Right atrium auricular region (tissue), 2 donors: ENCODE measurements at regions not wholly inside any gene's neighbourhood (a gene's known extent, or its start where the extent isn't known, plus 50 kb on each side); places are given as distances from the start of the nearest gene placed in this dataset.

Experiments
- DNase-seq: peaks from one replicate; pipeline ENCODE4 v3.0.0-alpha.2; 2019; ENCODE audit warnings: low spot score
- H3K27ac ChIP-seq, 2 donors: fragments of 200-600 bp; sonication (generic); 1 replicate in 1 of 2; 2 replicates in 1 of 2; pipeline ENCODE4 v1.5.1; 2016 to 2019
- H3K27me3 ChIP-seq, 2 donors: fragments of 200-600 bp; sonication (generic); one replicate each; pipeline versions ENCODE4 v1.5.1 to v1.6.0; 2017 to 2019
- H3K36me3 ChIP-seq: fragments of 200-600 bp; sonication (generic); one replicate; pipeline ENCODE4 v1.5.1; 2016
- H3K4me1 ChIP-seq, 2 donors: fragments of 200-600 bp; sonication (generic); one replicate each; pipeline versions ENCODE4 v1.5.1 to v1.6.0; 2017 to 2019
- H3K4me3 ChIP-seq, 2 donors: fragments of 200-600 bp; sonication (generic); 1 replicate in 1 of 2; 2 replicates in 1 of 2; pipeline ENCODE4 v1.5.1; 2017 to 2019; ENCODE audit warnings: mild to moderate bottlenecking in 1 of 2, moderate library complexity in 1 of 2
- H3K9me3 ChIP-seq, 2 donors: fragments of 200-600 bp; sonication (generic); one replicate each; pipeline ENCODE4 v1.5.1; 2019
- TF ChIP-seq, protein P1 (sequence below), 2 donors: fragments of 200-600 bp; sonication (generic); IDR thresholded peaks; one replicate each; pipeline ENCODE4 v1.5.1; 2019; ENCODE audit warnings: antibody characterized with exemption in 2 of 2

DNA sequence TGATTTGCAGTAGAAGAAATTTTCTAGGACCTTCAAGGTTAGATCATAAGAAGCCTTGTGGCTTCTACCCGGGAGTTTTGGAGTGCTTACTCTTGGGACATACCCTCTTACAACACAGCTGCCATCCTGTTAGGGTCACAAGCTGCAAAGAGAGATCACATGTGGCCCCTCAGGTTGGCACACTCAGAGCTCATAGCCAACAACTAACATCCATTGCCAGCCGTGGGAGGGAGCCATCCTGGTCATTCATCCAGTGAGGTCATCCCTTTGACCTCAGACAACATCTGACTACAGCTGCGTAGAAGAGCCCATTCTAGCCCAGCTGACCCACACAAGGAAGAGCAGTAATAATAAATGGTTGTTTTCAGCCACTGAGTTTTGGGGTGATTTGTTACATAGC is 76.9 kb upstream of the NABP1 start:
- no peaks in the 10 kb centered on the region for H3K27me3 ChIP-seq
- no peak overlapping the region for H3K4me3 ChIP-seq
- DNase-seq, result no peak
- no peaks in the 10 kb centered on the region for H3K36me3 ChIP-seq
- H3K9me3 ChIP-seq, result no peaks in the 10 kb centered on the region
- H3K4me1 ChIP-seq, result no peaks in the 10 kb centered on the region
- H3K27ac ChIP-seq, result no peak overlapping the region
- TF ChIP-seq, protein P1, sequence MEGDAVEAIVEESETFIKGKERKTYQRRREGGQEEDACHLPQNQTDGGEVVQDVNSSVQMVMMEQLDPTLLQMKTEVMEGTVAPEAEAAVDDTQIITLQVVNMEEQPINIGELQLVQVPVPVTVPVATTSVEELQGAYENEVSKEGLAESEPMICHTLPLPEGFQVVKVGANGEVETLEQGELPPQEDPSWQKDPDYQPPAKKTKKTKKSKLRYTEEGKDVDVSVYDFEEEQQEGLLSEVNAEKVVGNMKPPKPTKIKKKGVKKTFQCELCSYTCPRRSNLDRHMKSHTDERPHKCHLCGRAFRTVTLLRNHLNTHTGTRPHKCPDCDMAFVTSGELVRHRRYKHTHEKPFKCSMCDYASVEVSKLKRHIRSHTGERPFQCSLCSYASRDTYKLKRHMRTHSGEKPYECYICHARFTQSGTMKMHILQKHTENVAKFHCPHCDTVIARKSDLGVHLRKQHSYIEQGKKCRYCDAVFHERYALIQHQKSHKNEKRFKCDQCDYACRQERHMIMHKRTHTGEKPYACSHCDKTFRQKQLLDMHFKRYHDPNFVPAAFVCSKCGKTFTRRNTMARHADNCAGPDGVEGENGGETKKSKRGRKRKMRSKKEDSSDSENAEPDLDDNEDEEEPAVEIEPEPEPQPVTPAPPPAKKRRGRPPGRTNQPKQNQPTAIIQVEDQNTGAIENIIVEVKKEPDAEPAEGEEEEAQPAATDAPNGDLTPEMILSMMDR (IDR thresholded peaks at IDR 0.05), result no peak

DNA sequence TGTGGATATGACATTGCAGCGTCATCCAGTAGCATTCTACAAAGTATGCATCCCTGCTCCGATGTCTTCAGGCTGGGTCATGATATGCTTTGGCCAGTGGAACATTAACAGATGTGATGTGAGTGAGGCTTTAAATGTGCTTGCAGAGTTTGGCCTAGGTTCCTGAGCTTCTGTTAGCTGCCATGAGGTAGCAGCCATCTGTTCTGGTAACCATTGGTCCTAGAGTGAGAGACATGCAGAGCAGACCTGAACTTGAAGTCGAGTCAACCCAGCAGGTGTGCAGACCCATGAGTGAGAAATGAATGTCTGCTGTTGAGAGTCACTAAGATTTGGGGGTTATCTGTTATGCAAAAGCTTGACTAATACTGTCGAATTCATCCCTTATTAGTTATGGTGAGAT is 73.8 kb upstream of the NABP1 start:
- Histone ChIP-seq H3K27ac (no peak overlapping the region), H3K36me3 (no peaks in the 10 kb centered on the region), H3K9me3 (no peaks in the 10 kb centered on the region), H3K27me3 (no peaks in the 10 kb centered on the region), H3K4me3 (no peak overlapping the region), H3K4me1 (no peaks in the 10 kb centered on the region)
- TF ChIP-seq, protein P1 (IDR thresholded peaks at IDR 0.05), result no peak
- DNase-seq, result no peak

DNA sequence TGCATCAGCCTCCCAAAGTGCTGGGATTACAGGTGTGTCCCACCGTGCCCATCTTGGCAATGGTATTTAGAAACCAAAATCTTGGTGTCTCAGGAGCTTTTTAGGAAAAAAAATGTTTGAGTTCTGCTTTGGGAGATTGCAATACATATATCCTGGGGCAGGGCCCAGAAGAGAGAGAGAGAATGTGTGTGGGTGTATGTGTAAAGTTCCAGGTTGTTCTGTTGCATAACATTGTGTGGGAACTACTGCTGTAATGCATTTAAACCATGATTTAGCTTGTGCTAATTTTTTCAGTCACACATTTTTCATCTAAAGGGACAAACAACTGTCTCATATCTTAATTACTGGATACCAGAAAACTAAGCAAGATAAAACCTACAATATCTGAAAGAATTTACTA is 70.8 kb upstream of the NABP1 start:
- Histone ChIP-seq H3K36me3 (no peaks in the 10 kb centered on the region), H3K4me1 (no peaks in the 10 kb centered on the region), H3K27ac (no peak overlapping the region), H3K9me3 (no peaks in the 10 kb centered on the region), H3K4me3 (no peak overlapping the region), H3K27me3 (no peaks in the 10 kb centered on the region)
- no peak for DNase-seq
- TF ChIP-seq, protein P1 (IDR thresholded peaks at IDR 0.05), result no peak

DNA sequence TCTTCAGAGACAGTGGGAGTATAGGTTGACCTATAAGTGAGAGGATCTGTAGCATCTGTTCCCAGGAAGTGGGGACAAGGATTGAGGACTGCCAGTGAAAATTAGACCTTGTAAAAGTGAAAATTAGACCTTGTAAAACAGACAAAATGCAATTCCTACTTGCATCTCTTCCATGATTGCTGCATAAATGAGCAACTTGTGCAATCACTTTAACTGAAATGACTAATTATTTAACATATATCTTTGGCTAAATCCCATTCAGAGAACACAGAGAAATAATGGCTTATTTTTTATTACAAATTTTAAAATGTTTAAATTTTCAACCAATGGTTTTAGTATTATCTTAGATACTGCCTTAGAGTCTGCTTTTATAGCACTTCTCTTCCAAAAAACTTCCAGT is 67.2 kb upstream of the NABP1 start:
- TF ChIP-seq, protein P1 (IDR thresholded peaks at IDR 0.05), result no peak
- H3K9me3 ChIP-seq, result no peaks in the 10 kb centered on the region
- H3K4me1 ChIP-seq, result no peaks in the 10 kb centered on the region
- no peak for DNase-seq
- no peaks in the 10 kb centered on the region for H3K36me3 ChIP-seq
- H3K4me3 ChIP-seq, result no peak overlapping the region
- no peak overlapping the region for H3K27ac ChIP-seq
- H3K27me3 ChIP-seq, result no peaks in the 10 kb centered on the region

DNA sequence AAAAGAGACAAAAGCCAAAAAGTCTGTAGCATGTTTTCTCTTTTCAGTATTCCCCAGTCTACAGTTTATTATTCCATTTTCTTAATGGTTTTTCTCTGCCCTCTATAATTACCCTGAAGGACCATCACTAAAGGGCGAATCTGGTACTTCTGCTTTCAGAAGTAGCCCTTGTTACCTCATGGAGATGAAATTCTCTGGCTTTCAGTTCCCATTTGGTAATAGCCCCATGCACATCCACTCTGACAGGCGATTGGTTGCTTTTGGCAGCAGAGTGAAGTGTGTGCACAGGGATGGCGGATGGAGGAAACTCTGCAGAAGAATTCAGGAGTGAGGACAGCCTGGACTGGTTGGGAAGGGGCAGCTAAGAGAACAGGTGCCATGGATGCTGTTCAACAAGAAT is 66.3 kb upstream of the NABP1 start:
- H3K27ac ChIP-seq, result no peak overlapping the region
- no peaks in the 10 kb centered on the region for H3K9me3 ChIP-seq
- H3K36me3 ChIP-seq, result no peaks in the 10 kb centered on the region
- TF ChIP-seq, protein P1 (IDR thresholded peaks at IDR 0.05), result no peak
- no peak overlapping the region for H3K4me3 ChIP-seq
- H3K4me1 ChIP-seq, result no peaks in the 10 kb centered on the region
- no peak for DNase-seq
- H3K27me3 ChIP-seq, result no peaks in the 10 kb centered on the region

DNA sequence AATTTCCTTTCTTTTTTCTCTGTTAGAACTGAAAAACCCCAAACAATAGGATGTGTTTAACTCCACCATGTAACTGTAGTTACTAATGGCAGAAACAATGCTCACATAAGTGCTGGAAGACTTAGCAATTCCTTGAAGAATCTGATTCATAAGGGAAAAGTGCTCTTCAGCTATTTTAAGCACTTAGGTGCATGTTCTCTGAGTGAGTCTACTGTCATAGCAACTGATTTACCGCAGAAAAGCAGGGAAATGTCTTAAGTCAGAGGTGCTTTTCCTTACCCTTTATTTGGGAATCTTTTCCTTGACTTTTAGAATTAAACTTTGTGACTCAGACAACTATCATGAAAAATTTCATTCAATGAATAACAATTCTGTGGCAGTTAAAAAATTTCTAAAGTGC is 65.4 kb upstream of the NABP1 start:
- H3K4me3 ChIP-seq, result no peak overlapping the region
- H3K27ac ChIP-seq, result no peak overlapping the region
- no peaks in the 10 kb centered on the region for H3K9me3 ChIP-seq
- DNase-seq, result no peak
- TF ChIP-seq, protein P1 (IDR thresholded peaks at IDR 0.05), result no peak
- no peaks in the 10 kb centered on the region for H3K27me3 ChIP-seq
- H3K4me1 ChIP-seq, result no peaks in the 10 kb centered on the region
- no peaks in the 10 kb centered on the region for H3K36me3 ChIP-seq
